ENCODE measurements at regions not wholly inside any gene's neighbourhood (a gene's known extent, or its start where the extent isn't known, plus 50 kb on each side); places are given as distances from the start of the nearest gene placed in this dataset.

GRCh38 chr6:67068781-67069180 is 1361.8 kb upstream of the EYS start:
- Histone ChIP-seq H3K27ac (no peak overlapping the region), H3K4me1 (no peaks in the 10 kb centered on the region), H3K27me3 (ENCODE audit: control insufficient read depth, insufficient read depth, low read length) (no peaks in the 10 kb centered on the region), H3K4me2 (ENCODE audit: low read length) (no peak overlapping the region), H3K79me2 (no peaks in the 10 kb centered on the region), H2AFZ (no peak overlapping the region), H3K9ac (no peak overlapping the region), H3K4me3 (ENCODE audit: low read depth, low read length) (no peak overlapping the region), H3K36me3 (ENCODE audit: control insufficient read depth, insufficient read depth, low read length) (no peaks in the 10 kb centered on the region), H3K9me3 (ENCODE audit: control insufficient read depth, low read length) (no peaks in the 10 kb centered on the region)
- TF ChIP-seq CTCF (IDR thresholded peaks at IDR 0.05), result no peak

- H3K9ac ChIP-seq, result no peak overlapping the region
- no peaks in the 10 kb centered on the region for H3K36me3 ChIP-seq (ENCODE audit: control insufficient read depth, insufficient read depth, low read length)
- H3K4me3 ChIP-seq (ENCODE audit: low read depth, low read length), result no peak overlapping the region
- H3K4me1 ChIP-seq, result no peaks in the 10 kb centered on the region
- H3K9me3 ChIP-seq (ENCODE audit: control insufficient read depth, low read length), result no peaks in the 10 kb centered on the region
- H3K79me2 ChIP-seq, result no peaks in the 10 kb centered on the region
- H3K27ac ChIP-seq, result no peak overlapping the region
- no peaks in the 10 kb centered on the region for H3K27me3 ChIP-seq (ENCODE audit: control insufficient read depth, insufficient read depth, low read length)
- H3K4me2 ChIP-seq (ENCODE audit: low read length), result no peak overlapping the region
- TF ChIP-seq CTCF (IDR thresholded peaks at IDR 0.05), result no peak
- no peak overlapping the region for H2AFZ ChIP-seq
Measured at GRCh38 chr6:67064323-67064722, 1357.3 kb upstream of the EYS start.

GRCh38 chr6:67047996-67048395 is 1341.0 kb upstream of the EYS start:
- H3K36me3 ChIP-seq (ENCODE audit: control insufficient read depth, insufficient read depth, low read length), result no peaks in the 10 kb centered on the region
- no peaks in the 10 kb centered on the region for H3K27me3 ChIP-seq (ENCODE audit: control insufficient read depth, insufficient read depth, low read length)
- no peaks in the 10 kb centered on the region for H3K4me1 ChIP-seq
- no peak overlapping the region for H3K27ac ChIP-seq
- H3K79me2 ChIP-seq, result no peaks in the 10 kb centered on the region
- H3K9me3 ChIP-seq (ENCODE audit: control insufficient read depth, low read length), result no peaks in the 10 kb centered on the region
- TF ChIP-seq CTCF (IDR thresholded peaks at IDR 0.05), result no peak
- H3K4me2 ChIP-seq (ENCODE audit: low read length), result no peak overlapping the region
- no peak overlapping the region for H3K9ac ChIP-seq
- H2AFZ ChIP-seq, result no peak overlapping the region
- H3K4me3 ChIP-seq (ENCODE audit: low read depth, low read length), result no peak overlapping the region

- no peak overlapping the region for H3K4me3 ChIP-seq (ENCODE audit: low read depth, low read length)
- H3K36me3 ChIP-seq (ENCODE audit: control insufficient read depth, insufficient read depth, low read length), result no peaks in the 10 kb centered on the region
- H3K9ac ChIP-seq, result no peak overlapping the region
- no peaks in the 10 kb centered on the region for H3K4me1 ChIP-seq
- H3K27me3 ChIP-seq (ENCODE audit: control insufficient read depth, insufficient read depth, low read length), result no peaks in the 10 kb centered on the region
- no peaks in the 10 kb centered on the region for H3K79me2 ChIP-seq
- no peak overlapping the region for H2AFZ ChIP-seq
- no peak overlapping the region for H3K4me2 ChIP-seq (ENCODE audit: low read length)
- no peak for TF ChIP-seq CTCF (IDR thresholded peaks at IDR 0.05)
- H3K9me3 ChIP-seq (ENCODE audit: control insufficient read depth, low read length), result no peaks in the 10 kb centered on the region
- H3K27ac ChIP-seq, result no peak overlapping the region
Measured at GRCh38 chr6:67045076-67045475, 1338.0 kb upstream of the EYS start.

- Histone ChIP-seq H3K27ac (no peak overlapping the region), H3K79me2 (no peaks in the 10 kb centered on the region), H3K36me3 (ENCODE audit: control insufficient read depth, insufficient read depth, low read length) (no peaks in the 10 kb centered on the region), H3K9me3 (ENCODE audit: control insufficient read depth, low read length) (no peaks in the 10 kb centered on the region), H3K4me1 (no peaks in the 10 kb centered on the region), H3K27me3 (ENCODE audit: control insufficient read depth, insufficient read depth, low read length) (no peaks in the 10 kb centered on the region), H3K9ac (no peak overlapping the region), H2AFZ (no peak overlapping the region), H3K4me2 (ENCODE audit: low read length) (no peak overlapping the region), H3K4me3 (ENCODE audit: low read depth, low read length) (no peak overlapping the region)
- TF ChIP-seq CTCF (IDR thresholded peaks at IDR 0.05), result no peak
Measured at GRCh38 chr6:67031451-67031850, 1324.4 kb upstream of the EYS start.
